Activated naive CD8-positive, alpha-beta T cell treated with anti-CD3 and anti-CD28 coated beads, Interleukin-2, amount 50 U/mL, for 24 hours (primary cell): ENCODE measurements at regions not wholly inside any gene's neighbourhood (a gene's known extent, or its start where the extent isn't known, plus 50 kb on each side); places are given as distances from the start of the nearest gene placed in this dataset.

Source experiments
- ATAC-seq: fragments of 150-1000 bp; cut with Tn5 transposase; one replicate; pipeline ENCODE4 v1.10.0; 2021
- DNase-seq: peaks from one replicate; pipeline ENCODE4 v3.0.0; 2021
- H3K27ac Mint-ChIP-seq: one replicate; pipeline ENCODE4 v1.8.0; 2021; ENCODE audit warnings: mild to moderate bottlenecking, mixed read lengths
- H3K27me3 Mint-ChIP-seq: one replicate; pipeline ENCODE4 v1.8.0; 2021; ENCODE audit warnings: mixed read lengths
- H3K36me3 Mint-ChIP-seq: one replicate; pipeline ENCODE4 v1.8.0; 2021; ENCODE audit warnings: low read depth, mixed read lengths
- H3K4me1 Mint-ChIP-seq: one replicate; pipeline ENCODE4 v1.8.0; 2021; ENCODE audit warnings: mixed read lengths
- H3K4me3 Mint-ChIP-seq: one replicate; pipeline ENCODE4 v1.8.0; 2021; ENCODE audit warnings: mild to moderate bottlenecking, moderate library complexity, mixed read lengths
- H3K9me3 Mint-ChIP-seq: one replicate; pipeline ENCODE4 v1.8.0; 2021; ENCODE audit warnings: mixed read lengths

GRCh38 chr10:128926711-128927110 is 540.3 kb upstream of the MGMT start:
- Mint-ChIP-seq H3K4me3 (no peak overlapping the region), H3K4me1 (no peaks in the 10 kb centered on the region)

DNA sequence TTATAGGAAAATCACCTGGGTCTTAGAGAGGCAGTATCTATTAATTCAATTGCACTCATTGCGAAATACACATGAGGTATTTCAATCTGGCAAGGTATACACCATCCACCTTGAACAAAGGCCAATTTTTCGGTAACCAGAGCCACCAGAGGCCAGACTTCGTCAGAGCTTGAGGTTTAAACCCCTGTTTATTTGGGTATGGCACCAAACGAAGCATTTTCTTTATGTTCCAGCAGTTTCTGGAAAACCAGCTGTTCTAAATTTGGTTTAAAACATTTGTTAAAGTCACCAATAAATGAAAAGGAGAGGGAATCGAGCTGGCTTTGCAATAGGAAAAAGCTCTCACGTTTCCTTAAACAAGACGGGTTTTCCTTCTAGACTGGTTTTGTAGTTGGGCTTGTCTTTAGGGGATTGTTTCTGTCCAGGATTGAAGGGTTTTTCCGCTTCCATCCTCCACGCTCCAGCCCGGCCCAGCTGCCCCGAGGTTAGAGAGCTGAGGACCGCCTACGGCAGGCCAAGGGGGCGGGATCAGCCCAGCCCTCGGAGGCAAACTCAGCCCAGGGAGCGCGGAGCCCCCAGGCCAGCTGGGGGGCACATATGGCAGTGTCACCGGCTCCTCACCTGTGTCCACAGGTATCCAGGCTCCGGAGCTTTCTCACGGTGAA is 539.4 kb upstream of the MGMT start:
- Mint-ChIP-seq H3K36me3 (no peaks in the 10 kb centered on the region), H3K27ac (no peak overlapping the region), H3K9me3 (no peaks in the 10 kb centered on the region), H3K27me3 (peaks cover 2% of the 10 kb centered on the region), H3K4me1 (no peaks in the 10 kb centered on the region), H3K4me3 (no peak overlapping the region)
- DNase-seq, result no peak
- no peak for ATAC-seq

More at GRCh38 chr10:128926711-128927110, 540.3 kb upstream of the MGMT start:
- Mint-ChIP-seq H3K36me3 (no peaks in the 10 kb centered on the region), H3K27me3 (peaks cover 2% of the 10 kb centered on the region), H3K9me3 (no peaks in the 10 kb centered on the region), H3K27ac (no peak overlapping the region)
- DNase-seq, result no peak
- no peak for ATAC-seq

GRCh38 chr10:128928231-128928836 is 538.7 kb upstream of the MGMT start:
- Mint-ChIP-seq H3K4me3 (no peak overlapping the region), H3K9me3 (no peaks in the 10 kb centered on the region), H3K4me1 (no peaks in the 10 kb centered on the region), H3K27ac (no peak overlapping the region), H3K36me3 (no peaks in the 10 kb centered on the region), H3K27me3 (peaks cover 2% of the 10 kb centered on the region)
- ATAC-seq, result no peak
- no peak for DNase-seq

GRCh38 chr10:128929131-128929530 is 537.9 kb upstream of the MGMT start:
- H3K9me3 Mint-ChIP-seq, result no peaks in the 10 kb centered on the region
- no peaks in the 10 kb centered on the region for H3K36me3 Mint-ChIP-seq
- ATAC-seq, result no peak
- DNase-seq, result no peak
- no peak overlapping the region for H3K4me3 Mint-ChIP-seq
- H3K27me3 Mint-ChIP-seq, result peaks cover 2% of the 10 kb centered on the region
- H3K27ac Mint-ChIP-seq, result no peak overlapping the region
- H3K4me1 Mint-ChIP-seq, result no peaks in the 10 kb centered on the region

GRCh38 chr10:128929767-128930166 is 537.3 kb upstream of the MGMT start:
- no peak for ATAC-seq
- no peak for DNase-seq
- H3K9me3 Mint-ChIP-seq, result no peaks in the 10 kb centered on the region
- H3K27me3 Mint-ChIP-seq, result peaks cover 2% of the 10 kb centered on the region
- no peaks in the 10 kb centered on the region for H3K4me1 Mint-ChIP-seq
- H3K4me3 Mint-ChIP-seq, result no peak overlapping the region
- no peak overlapping the region for H3K27ac Mint-ChIP-seq
- H3K36me3 Mint-ChIP-seq, result no peaks in the 10 kb centered on the region

GRCh38 chr10:128930515-128930914 is 536.5 kb upstream of the MGMT start:
- Mint-ChIP-seq H3K9me3 (no peaks in the 10 kb centered on the region), H3K4me1 (no peaks in the 10 kb centered on the region), H3K27me3 (peaks cover 2% of the 10 kb centered on the region), H3K4me3 (no peak overlapping the region), H3K27ac (no peak overlapping the region), H3K36me3 (no peaks in the 10 kb centered on the region)
- DNase-seq (no peak), ATAC-seq (no peak)

GRCh38 chr10:128932071-128932820 is 534.8 kb upstream of the MGMT start:
- Mint-ChIP-seq H3K4me3 (no peak overlapping the region), H3K36me3 (no peaks in the 10 kb centered on the region), H3K27me3 (peaks cover 2% of the 10 kb centered on the region), H3K27ac (no peak overlapping the region), H3K9me3 (no peaks in the 10 kb centered on the region), H3K4me1 (no peaks in the 10 kb centered on the region)
- no peak for ATAC-seq
- no peak for DNase-seq

- ATAC-seq (no peak), DNase-seq (no peak)
- Mint-ChIP-seq H3K27ac (no peak overlapping the region), H3K4me1 (no peaks in the 10 kb centered on the region), H3K9me3 (no peaks in the 10 kb centered on the region), H3K4me3 (no peak overlapping the region), H3K36me3 (no peaks in the 10 kb centered on the region), H3K27me3 (no peaks in the 10 kb centered on the region)
Measured at GRCh38 chr10:128934492-128934891, 532.5 kb upstream of the MGMT start.

GRCh38 chr10:128936392-128936791 is 530.6 kb upstream of the MGMT start:
- Mint-ChIP-seq H3K9me3 (no peaks in the 10 kb centered on the region), H3K4me3 (no peak overlapping the region), H3K36me3 (no peaks in the 10 kb centered on the region), H3K27ac (no peak overlapping the region), H3K4me1 (no peaks in the 10 kb centered on the region), H3K27me3 (no peaks in the 10 kb centered on the region)
- ATAC-seq (no peak), DNase-seq (no peak)

DNA sequence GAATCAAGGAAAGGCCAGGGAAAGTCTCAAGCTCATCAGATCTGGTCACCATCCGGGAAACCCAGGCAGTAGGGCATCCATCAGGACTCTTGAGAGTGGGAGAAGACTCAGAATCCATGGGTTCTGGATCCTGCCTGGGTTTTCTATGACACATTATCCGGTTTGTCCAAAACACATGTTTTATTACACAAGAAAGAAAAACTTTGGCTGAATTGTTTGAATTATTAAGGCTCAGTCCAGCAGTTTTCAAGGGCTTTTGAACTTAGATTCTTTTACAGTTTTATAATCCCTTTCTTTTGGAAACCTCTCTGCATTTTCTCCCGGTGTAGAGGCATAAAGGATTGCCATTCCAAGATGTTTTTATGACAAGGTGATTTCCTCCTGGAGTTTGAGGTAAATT is 528.5 kb upstream of the MGMT start:
- no peak overlapping the region for H3K27ac Mint-ChIP-seq
- no peaks in the 10 kb centered on the region for H3K9me3 Mint-ChIP-seq
- no peak for ATAC-seq
- DNase-seq, result no peak
- H3K4me3 Mint-ChIP-seq, result no peak overlapping the region
- H3K4me1 Mint-ChIP-seq, result no peaks in the 10 kb centered on the region
- no peaks in the 10 kb centered on the region for H3K27me3 Mint-ChIP-seq
- no peaks in the 10 kb centered on the region for H3K36me3 Mint-ChIP-seq

GRCh38 chr10:128940081-128940480 is 527.0 kb upstream of the MGMT start:
- Mint-ChIP-seq H3K27me3 (no peaks in the 10 kb centered on the region), H3K27ac (no peak overlapping the region), H3K36me3 (no peaks in the 10 kb centered on the region), H3K4me1 (no peaks in the 10 kb centered on the region), H3K9me3 (peaks cover 6% of the 10 kb centered on the region), H3K4me3 (no peak overlapping the region)
- no peak for ATAC-seq
- DNase-seq, result no peak

- no peak overlapping the region for H3K27ac Mint-ChIP-seq
- no peak for DNase-seq
- no peaks in the 10 kb centered on the region for H3K27me3 Mint-ChIP-seq
- H3K36me3 Mint-ChIP-seq, result no peaks in the 10 kb centered on the region
- H3K4me1 Mint-ChIP-seq, result no peaks in the 10 kb centered on the region
- H3K4me3 Mint-ChIP-seq, result no peak overlapping the region
- ATAC-seq, result no peak
- peaks cover 19% of the 10 kb centered on the region for H3K9me3 Mint-ChIP-seq
Measured at GRCh38 chr10:128943111-128943510, 523.9 kb upstream of the MGMT start.

GRCh38 chr10:128945398-128945797 is 521.6 kb upstream of the MGMT start:
- Mint-ChIP-seq H3K36me3 (no peaks in the 10 kb centered on the region), H3K4me1 (no peaks in the 10 kb centered on the region), H3K27me3 (no peaks in the 10 kb centered on the region), H3K27ac (no peak overlapping the region), H3K9me3 (peaks cover 19% of the 10 kb centered on the region), H3K4me3 (no peak overlapping the region)
- DNase-seq, result no peak
- no peak for ATAC-seq

DNA sequence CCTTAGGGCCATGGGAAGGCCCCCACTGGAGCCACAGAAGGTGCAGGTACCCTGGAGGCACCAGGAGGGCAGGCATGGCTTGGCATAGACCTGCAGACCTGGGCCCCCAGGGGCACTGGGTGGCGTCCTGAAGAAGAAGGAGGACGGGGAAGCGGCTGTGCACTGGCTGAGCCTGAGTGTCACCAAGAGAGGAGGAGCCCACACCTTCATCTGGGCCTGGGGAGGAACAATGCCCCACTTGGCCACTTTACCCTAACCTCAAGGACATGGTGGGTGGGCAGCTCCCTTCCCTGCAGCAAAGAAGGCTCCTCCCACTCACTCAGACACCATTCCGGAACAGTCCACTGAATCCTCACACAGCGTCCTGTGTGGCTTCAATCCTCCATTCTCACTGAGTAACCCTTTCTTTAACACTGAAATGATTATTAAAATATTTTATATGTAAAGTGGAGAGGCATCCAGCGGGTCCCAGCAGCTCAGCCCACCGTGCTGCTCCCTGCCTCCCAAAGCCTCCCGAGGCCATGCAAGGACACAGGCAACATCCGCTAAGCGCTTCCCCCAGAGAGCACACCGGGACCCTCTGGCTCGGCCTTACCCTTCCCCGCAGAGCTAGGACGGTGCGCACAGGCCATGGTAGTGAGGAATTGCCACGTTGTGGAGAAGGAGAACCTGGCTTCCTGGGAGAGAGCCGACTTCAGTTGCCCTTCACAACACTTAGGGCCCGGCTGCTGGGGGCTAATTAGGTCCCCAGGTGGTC is 516.7 kb upstream of the MGMT start:
- H3K4me3 Mint-ChIP-seq, result no peak overlapping the region
- H3K27ac Mint-ChIP-seq, result no peak overlapping the region
- H3K27me3 Mint-ChIP-seq, result no peaks in the 10 kb centered on the region
- DNase-seq (no peak), ATAC-seq (no peak)
- no peaks in the 10 kb centered on the region for H3K4me1 Mint-ChIP-seq
- H3K36me3 Mint-ChIP-seq, result no peaks in the 10 kb centered on the region
- peaks cover 10% of the 10 kb centered on the region for H3K9me3 Mint-ChIP-seq

GRCh38 chr10:128950916-128951275 is 516.1 kb upstream of the MGMT start:
- ATAC-seq (no peak), DNase-seq (no peak)
- no peaks in the 10 kb centered on the region for H3K36me3 Mint-ChIP-seq
- no peaks in the 10 kb centered on the region for H3K4me1 Mint-ChIP-seq
- H3K9me3 Mint-ChIP-seq, result peaks cover 9% of the 10 kb centered on the region
- no peak overlapping the region for H3K4me3 Mint-ChIP-seq
- no peaks in the 10 kb centered on the region for H3K27me3 Mint-ChIP-seq
- H3K27ac Mint-ChIP-seq, result no peak overlapping the region
